Uterus (tissue), 2 donors: ENCODE measurements at regions not wholly inside any gene's neighbourhood (a gene's known extent, or its start where the extent isn't known, plus 50 kb on each side); places are given as distances from the start of the nearest gene placed in this dataset.

Experiments
- POLR2A ChIP-seq, 2 donors: fragments of 450-650 bp; IDR thresholded peaks; one replicate each; pipeline ENCODE4 v1.6.1; 2016; ENCODE audit warnings: antibody characterized with exemption in 2 of 2, mild to moderate bottlenecking in 1 of 2, moderate library complexity in 1 of 2
- TF ChIP-seq, protein P1 (sequence below), 4 experiments: fragments of 200-600 bp in 2 of 4; fragments of 450-650 bp in 2 of 4; sonication (generic) in 2 of 4; IDR thresholded peaks; one replicate each; pipeline ENCODE4 v1.5.1; 2016 to 2019; ENCODE audit warnings: antibody characterized with exemption in 4 of 4, mild to moderate bottlenecking in 2 of 4, moderate library complexity in 1 of 4

DNA sequence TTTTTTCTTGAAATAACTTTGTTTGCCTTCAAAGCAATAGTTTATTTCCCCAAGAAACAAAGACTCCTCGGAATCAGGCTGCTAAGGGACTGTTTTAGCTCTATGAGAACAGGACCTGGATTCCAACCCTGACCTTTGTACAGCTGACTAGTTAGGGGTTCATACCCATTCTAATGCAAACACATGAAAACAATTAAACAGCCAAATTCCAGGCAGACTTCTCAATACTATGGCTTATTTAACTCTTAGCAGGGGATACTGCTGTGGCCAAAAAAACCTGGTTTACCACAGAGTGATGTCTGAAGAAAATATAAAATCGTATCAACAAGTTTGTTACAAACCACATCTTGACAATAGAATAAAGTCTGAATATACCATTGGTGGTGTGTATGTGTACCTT, 129.6 kb upstream of the INTU start:
- TF ChIP-seq, protein P1, sequence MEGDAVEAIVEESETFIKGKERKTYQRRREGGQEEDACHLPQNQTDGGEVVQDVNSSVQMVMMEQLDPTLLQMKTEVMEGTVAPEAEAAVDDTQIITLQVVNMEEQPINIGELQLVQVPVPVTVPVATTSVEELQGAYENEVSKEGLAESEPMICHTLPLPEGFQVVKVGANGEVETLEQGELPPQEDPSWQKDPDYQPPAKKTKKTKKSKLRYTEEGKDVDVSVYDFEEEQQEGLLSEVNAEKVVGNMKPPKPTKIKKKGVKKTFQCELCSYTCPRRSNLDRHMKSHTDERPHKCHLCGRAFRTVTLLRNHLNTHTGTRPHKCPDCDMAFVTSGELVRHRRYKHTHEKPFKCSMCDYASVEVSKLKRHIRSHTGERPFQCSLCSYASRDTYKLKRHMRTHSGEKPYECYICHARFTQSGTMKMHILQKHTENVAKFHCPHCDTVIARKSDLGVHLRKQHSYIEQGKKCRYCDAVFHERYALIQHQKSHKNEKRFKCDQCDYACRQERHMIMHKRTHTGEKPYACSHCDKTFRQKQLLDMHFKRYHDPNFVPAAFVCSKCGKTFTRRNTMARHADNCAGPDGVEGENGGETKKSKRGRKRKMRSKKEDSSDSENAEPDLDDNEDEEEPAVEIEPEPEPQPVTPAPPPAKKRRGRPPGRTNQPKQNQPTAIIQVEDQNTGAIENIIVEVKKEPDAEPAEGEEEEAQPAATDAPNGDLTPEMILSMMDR (IDR thresholded peaks at IDR 0.05) = no peak
- no peak for TF ChIP-seq POLR2A (IDR thresholded peaks at IDR 0.05)
